Upper lobe of left lung (tissue), 4 donors: ENCODE measurements at regions not wholly inside any gene's neighbourhood (a gene's known extent, or its start where the extent isn't known, plus 50 kb on each side); places are given as distances from the start of the nearest gene placed in this dataset.

ENCODE experiments used
- EP300 ChIP-seq, 4 donors: sonication (generic); formaldehyde crosslinking; IDR thresholded peaks; one replicate each; pipeline ENCODE4 v1.5.1; 2017; ENCODE audit warnings: antibody characterized with exemption in 4 of 4, control low read depth in 2 of 4
- POLR2A ChIP-seq, 4 donors: fragments of 450-650 bp; IDR thresholded peaks; one replicate each; pipeline ENCODE4 v1.5.1; 2016 to 2017; ENCODE audit warnings: antibody characterized with exemption in 4 of 4, mild to moderate bottlenecking in 2 of 4
- POLR2AphosphoS5 ChIP-seq, 2 donors: sonication (generic); formaldehyde crosslinking; IDR thresholded peaks; one replicate each; pipeline ENCODE4 v1.5.1; 2017; ENCODE audit warnings: antibody characterized with exemption in 2 of 2
- TF ChIP-seq, protein P1 (sequence below), 6 experiments: fragments of 450-650 bp in 4 of 6; fragments of 200-600 bp in 2 of 6; sonication (generic) in 2 of 6; IDR thresholded peaks; one replicate each; pipeline ENCODE4 v1.5.1; 2016 to 2019; ENCODE audit warnings: antibody characterized with exemption in 6 of 6

- TF ChIP-seq, protein P1, sequence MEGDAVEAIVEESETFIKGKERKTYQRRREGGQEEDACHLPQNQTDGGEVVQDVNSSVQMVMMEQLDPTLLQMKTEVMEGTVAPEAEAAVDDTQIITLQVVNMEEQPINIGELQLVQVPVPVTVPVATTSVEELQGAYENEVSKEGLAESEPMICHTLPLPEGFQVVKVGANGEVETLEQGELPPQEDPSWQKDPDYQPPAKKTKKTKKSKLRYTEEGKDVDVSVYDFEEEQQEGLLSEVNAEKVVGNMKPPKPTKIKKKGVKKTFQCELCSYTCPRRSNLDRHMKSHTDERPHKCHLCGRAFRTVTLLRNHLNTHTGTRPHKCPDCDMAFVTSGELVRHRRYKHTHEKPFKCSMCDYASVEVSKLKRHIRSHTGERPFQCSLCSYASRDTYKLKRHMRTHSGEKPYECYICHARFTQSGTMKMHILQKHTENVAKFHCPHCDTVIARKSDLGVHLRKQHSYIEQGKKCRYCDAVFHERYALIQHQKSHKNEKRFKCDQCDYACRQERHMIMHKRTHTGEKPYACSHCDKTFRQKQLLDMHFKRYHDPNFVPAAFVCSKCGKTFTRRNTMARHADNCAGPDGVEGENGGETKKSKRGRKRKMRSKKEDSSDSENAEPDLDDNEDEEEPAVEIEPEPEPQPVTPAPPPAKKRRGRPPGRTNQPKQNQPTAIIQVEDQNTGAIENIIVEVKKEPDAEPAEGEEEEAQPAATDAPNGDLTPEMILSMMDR (IDR thresholded peaks at IDR 0.05): no peak
- TF ChIP-seq POLR2A (IDR thresholded peaks at IDR 0.05) (no peak), POLR2AphosphoS5 (IDR thresholded peaks at IDR 0.05) (no peak), EP300 (IDR thresholded peaks at IDR 0.05) (no peak)
Measured at GRCh38 chr15:94052711-94053110, 178.7 kb upstream of the MCTP2 start.
